Left lobe of liver (tissue), 2 donors: ENCODE measurements at regions not wholly inside any gene's neighbourhood (a gene's known extent, or its start where the extent isn't known, plus 50 kb on each side); places are given as distances from the start of the nearest gene placed in this dataset.

Experiments
- ATAC-seq: fragments of 200-7000 bp; cut with Tn5 transposase; one replicate; pipeline ENCODE4 v1.9.1; 2020; ENCODE audit warnings: mild to moderate bottlenecking, moderate library complexity
- DNase-seq: peaks from one replicate; pipeline ENCODE4 v3.0.0-alpha.2; 2020; ENCODE audit warnings: low spot score
- donor health status: DM: no; HTN: no; CAD: no; lungs with moderate emphysema.
- donor health status: DM: no; HTN: yes; CAD: no.

DNA sequence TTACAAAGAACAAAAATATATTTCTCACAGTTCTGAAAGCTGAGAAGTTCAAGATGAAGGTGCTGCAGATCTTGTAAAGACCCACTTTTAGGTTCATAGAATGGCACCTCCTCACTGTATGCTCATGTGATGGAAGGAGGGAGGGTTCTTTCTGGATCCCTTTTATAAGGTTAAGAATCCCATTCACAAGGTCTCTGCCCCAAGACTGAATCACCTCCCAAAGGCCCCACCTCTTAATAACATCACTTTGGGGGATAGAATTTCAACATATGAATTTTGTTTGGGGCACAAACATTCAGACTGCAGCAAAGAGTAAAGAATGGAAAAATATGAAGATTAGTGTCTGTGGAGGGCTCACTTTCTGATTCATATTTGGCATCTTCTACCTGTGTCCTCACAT is 77.1 kb upstream of the PRR16 start:
- no peak for DNase-seq
- ATAC-seq, result no peak

DNA sequence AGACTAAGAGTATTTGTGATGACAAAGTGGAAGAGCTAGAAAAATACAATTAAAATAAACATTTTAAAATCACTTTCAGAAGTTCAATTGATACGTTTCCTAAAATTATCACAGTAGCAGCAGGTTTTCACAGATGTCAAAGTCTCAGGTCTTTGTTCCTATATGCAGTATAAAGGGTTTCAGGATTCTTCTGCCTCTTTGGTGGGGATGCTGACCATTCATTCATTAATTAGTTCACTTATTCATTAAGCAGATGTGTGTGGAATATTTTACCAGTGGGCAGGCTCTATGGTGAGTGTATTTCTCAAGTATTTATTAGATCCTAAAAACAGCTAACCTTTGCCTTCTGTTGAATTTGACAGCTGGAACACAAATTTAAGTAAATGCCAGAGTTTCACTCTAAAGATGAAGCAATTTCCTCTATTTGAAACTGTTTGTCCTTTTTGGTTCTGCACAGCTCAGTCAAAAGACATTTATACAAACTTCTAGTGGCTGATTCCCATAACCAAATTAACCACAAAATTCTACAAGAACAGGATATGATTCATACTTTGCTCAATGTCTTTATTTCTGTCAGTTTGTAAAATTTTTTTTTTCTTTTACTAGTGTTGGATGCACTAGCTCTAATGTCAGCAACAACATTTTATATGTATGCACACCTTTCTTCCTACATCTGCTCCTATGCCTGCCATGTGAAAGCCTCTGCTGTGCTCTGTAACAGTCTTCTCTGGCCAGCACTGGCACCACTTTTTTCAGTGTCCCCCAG is 75.9 kb upstream of the PRR16 start:
- ATAC-seq (no peak), DNase-seq (no peak)

DNA sequence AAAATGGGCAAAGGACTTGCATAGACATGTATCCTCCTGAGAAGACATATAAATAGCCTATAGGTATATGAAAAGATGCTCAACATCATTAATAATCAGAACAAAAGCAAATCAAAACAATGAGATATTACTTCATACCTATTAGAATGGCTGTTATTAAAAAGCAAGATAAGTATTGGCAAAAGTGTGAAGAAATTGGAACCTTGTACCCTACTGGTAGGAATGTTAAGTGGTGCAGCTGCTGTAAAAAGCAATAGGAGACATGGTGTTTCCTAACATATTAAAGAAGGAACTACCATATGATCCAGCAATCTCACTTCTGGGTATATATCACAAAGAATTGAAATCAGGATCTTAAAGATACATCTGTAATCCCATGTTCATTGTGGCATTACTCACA is 69.8 kb upstream of the PRR16 start:
- no peak for ATAC-seq
- no peak for DNase-seq

GRCh38 chr5:120396186-120396585 is 67.9 kb upstream of the PRR16 start:
- DNase-seq (no peak), ATAC-seq (no peak)

- no peak for DNase-seq
- ATAC-seq, result no peak
These were observed 63.7 kb upstream of the PRR16 start for GRCh38 chr5:120400356-120400755.

DNA sequence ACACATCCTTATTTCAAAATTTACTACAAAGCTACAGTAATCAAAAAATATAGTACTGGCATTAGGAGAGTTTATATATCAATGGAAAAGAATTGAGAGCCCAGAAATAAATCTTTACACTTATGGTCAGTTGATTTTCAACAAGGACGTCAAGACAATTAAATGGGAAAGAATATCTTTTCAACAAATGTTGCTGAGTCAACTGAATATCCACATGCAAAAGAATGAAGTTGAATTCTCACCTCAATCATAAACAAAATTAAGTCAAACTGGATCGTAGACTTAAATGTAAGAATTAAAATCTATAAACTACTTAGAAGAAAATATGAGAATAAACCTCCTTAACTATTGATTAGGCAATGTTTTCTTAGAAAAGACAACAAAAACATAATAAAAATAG is 61.5 kb upstream of the PRR16 start:
- no peak for ATAC-seq
- no peak for DNase-seq

DNA sequence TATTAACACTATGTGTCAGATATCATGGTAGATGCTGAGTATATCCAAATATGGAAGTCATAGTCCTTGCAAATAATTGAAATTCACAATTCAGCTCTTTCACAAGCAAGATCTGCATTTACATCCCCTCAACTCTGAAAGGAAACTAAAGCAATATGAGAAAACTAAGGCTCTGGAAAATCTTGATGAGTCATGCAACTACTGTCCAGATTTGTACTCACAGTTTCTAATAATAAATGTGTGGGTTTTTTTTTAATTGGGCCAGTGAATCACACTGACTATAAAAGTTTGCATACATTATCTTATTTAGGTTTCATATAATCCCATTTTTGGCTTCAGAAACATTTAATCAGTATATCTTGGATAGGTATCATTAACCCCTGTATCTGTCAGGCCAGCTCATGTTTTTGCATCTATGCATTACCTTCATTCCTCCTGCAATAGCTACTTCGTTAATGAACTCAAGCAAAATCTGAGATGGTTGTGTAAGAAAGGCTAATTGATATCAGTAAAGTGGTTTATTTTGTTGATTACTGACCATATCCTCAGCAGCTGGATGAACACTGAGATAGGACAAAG is 58.7 kb upstream of the PRR16 start:
- DNase-seq (no peak), ATAC-seq (no peak)

- ATAC-seq (no peak), DNase-seq (no peak)
These were observed 58.2 kb upstream of the PRR16 start for GRCh38 chr5:120405923-120406322.

DNA sequence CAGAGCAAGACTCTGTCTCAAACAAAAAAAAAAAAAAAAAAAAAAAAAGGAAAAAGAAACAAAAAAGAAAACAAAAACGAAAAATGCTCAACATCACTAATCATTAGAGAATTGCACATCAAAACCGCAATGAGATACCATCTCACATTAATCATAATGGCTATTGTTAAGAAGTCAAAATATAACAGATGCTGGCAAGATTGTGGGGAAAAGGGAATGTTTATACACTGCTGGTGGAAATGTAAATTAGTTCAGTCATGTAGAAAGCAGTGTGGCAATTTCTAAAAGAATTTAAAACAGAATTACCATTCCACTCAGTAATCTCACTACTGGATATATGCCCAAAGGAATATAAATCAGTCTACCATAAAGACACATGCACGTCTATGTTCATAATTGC is 50.4 kb upstream of the PRR16 start:
- ATAC-seq, result no peak

More for the DNA sequence above, 50.4 kb upstream of the PRR16 start:
- DNase-seq, result no peak
